COR-L47 (cell line): ENCODE measurements at regions not wholly inside any gene's neighbourhood (a gene's known extent, or its start where the extent isn't known, plus 50 kb on each side); places are given as distances from the start of the nearest gene placed in this dataset.
"Not testable (repeated sequence)": the region's sequence is repeated elsewhere in the genome, so short reads cannot be mapped to it uniquely, and the experiment has no call there.

Experiments
- DNase-seq: peaks from one replicate; lab custom pipeline; 2025; lab: John Stamatoyannopoulos, UW

DNA sequence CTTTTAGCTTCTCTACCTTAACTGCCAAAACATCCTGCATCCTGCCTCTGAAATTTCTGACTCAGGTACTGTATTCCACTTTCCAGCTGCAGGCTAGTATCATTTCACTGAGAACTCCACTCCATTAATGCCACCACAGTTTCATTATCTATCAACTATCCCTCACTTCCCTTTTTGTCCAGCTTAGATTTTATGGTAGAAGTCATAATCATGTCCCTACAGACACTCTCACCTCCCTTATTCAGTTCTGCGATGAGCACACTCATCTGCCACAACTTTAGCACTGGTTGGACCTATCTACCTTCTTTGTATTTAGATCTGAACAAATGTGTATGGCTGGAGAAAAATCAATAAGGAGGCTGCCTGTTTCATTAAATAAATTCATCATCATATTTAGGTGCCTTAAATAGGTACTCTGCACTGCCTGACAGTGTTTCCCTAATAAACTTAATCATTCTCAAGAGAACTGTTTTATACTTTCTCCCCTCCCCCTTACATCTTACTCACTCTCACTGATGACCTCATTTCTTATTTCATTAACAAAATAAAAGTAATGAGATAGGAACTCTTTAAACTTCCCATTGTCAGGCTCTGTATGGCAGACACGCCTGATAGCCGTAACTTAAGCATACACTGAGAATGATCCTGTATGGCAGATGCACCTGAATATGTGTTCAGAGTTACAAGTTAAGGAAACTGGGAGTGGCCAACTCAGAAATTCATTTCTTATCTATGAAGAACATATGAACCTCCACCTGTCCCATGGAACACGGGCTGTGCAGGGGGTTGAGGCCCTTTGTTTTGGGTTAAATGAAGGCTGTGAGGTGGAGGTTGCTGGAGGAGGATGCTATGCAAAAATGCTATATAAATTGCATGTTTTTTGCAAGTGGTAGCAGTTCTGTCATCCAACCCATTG, 95.3 kb upstream of the MAN1A1 start:
- no peak for DNase-seq

DNA sequence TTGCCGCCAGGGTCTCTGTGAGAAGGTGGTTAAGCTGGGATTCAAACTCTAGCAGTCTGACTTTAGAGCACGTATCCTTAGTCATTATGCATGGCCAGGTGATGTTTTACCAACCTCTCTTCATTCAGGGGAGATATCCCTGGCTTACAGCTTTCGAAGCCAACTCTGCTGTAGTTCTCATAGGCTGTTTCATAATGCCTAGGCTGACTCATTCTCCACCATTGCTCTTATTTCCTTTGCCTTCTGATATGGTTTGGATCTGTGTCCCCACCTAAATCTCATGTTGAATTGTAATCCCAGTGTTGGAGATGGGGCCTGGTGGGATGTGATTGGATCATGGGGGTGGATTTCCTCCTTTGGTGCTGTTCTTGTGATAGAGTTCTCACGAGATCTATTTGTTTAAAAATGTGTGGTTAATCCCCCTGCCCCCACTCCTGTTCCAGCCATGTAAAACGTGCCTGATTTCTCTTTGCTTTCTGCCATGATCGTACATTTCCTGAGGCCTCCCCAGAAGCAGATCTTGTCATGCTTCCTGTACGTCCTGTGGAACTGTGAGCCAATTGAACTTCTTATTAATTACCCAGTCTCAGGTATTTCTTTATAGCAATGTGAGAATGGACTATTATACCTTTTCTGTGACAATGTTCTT, 94.6 kb upstream of the MAN1A1 start:
- no peak for DNase-seq

DNA sequence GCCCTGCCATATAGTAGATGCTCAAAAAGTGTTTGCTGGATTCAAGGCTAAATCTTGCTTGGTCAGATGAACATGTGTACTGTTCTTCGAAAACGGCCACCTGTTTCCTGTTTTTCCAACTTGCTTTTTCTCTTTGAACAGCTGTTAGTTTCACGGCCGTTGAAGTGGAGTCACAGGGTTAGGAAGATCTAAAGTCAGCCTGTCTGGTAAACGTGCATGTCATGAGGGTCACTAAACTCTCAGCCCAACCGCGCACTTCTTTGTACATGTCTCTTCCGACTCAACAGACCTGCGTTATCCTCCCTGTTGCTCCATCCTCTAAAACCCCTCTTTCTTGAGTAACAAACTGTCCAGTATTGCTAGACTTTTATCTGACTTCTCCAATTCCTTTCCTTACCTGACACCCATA, 93.2 kb upstream of the MAN1A1 start:
- no peak for DNase-seq

DNA sequence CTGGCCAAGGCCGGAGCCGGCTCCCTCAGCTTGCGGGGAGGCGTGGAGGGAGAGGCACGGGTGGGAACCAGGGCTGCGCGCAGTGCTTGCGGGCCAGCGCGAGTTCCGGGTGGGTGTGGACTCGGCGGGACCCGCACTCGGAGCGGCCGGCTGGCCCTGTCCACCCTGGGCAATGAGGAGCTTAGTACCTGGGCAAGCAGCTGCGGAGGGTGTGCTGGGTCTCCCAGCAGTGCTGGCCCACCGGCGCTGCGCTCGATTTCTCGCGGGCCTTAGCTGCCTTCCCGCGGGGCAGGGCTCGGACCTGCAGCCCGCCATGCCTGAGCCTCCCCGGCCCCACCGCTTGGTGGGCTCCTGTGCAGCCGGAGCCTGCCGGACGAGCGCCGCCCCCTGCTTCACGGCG, 91.4 kb upstream of the MAN1A1 start:
- no peak for DNase-seq

DNA sequence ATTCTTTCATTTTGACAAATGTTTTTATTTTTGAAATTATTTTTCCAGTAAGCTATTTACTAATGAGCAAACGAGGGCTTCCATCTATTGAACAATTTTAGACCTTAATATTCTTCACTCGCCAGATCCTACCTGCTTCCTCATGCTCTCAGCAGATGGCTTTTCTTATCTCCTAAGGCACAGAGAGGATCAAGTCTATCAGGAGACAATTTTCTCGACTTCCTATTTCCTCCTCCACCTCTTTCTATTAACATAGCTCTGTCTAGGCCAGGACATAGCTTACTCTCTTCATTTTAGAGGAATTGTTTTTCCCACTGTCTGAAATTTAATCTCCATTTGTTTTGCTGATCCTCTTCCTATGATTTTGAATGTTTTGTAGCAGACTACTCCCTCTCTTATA, 87.0 kb upstream of the MAN1A1 start:
- DNase-seq = no peak

DNA sequence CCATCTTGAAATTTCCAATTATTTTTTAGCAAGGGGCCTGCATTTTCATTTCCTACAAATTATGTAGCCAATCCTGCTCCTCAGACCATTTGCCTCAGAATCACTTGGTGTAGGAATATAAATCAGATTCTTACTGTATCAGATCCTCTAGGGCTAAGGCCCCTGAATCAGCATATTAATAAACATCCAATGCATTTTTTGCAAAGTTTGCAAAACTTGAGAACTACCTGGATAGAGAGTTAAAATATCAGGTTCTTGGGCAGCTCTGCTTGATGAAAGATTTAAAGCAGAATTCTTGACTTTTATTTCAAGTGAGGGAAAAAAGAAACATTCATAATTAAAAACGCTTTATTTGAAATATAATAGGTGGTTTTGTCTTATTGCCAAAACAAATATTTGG, 82.2 kb upstream of the MAN1A1 start:
- no peak for DNase-seq

DNA sequence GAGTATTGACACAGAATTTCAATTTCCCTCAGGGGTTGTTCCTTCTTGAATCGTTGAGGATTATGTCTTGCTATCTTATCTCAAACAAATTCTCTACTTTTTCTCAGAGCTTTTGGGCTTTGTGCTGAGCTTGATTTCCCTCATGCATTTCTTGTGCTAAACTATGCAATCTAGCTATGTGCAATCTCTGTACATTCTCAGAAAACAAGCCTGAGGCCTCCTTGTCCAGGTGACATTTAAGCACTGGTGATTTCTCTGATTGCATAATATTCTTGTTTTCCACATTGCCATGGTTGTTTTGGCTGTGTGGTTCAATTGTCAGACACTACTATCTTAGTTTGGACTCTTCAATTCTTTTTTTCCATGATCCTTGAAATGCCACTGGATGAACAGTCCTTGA, 81.2 kb upstream of the MAN1A1 start:
- DNase-seq = no peak

DNA sequence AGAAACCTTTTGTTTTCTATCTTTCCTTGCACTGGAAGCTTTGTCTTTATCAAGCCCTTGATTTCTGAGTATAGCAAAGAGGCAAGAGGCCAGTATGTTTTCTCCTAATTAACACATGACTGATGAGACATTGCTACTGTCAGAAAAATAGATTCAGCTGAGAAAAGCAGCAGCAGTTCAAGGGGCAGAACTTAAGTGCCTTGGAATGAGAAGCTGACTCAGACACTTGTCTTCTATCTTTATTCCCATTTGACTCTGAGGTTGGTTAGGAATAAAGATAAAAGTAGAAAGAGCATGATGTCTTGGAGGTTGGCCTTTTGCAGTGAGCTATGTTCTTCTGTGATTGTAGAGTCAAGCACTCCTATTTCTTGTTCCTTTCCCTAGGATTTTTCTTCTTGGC, 79.1 kb upstream of the MAN1A1 start:
- no peak for DNase-seq

DNA sequence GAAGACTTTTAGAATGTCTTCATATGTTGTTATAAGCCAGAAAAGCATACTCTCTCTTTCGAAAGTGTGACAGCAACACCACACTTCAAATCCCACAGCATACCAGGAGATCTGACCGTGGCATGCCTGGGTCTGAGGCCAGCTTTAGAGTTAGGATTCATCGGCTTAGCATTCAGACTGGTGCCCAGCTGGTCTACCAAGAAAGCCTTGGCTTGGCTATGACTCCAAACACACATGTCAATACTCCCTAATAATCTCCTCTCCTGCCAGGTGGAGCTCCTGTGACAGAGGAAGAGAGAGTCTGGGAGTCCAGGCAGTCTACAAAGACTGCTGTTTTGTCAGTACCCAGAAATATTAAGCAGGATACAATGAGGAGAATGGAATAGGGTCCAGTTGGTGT, 77.1 kb upstream of the MAN1A1 start:
- DNase-seq = no peak

DNA sequence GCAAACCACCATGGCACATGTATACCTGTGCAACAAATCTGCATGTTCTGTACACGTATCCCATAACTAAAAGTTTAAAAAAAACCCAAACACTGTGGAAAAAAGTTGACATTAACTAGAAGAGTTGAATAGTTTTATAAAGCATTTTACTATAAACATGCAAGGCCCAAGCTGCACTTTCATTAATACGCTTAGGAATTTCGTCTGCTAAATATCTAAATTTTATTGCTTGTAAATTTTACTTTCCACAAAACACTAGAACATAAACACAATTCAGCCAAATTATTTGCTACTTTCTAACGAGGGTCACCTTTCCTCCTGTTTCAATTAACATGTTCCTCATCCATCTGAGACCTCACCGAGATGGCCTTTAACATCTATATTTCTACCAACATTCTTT, 74.4 kb upstream of the MAN1A1 start:
- no peak for DNase-seq

DNA sequence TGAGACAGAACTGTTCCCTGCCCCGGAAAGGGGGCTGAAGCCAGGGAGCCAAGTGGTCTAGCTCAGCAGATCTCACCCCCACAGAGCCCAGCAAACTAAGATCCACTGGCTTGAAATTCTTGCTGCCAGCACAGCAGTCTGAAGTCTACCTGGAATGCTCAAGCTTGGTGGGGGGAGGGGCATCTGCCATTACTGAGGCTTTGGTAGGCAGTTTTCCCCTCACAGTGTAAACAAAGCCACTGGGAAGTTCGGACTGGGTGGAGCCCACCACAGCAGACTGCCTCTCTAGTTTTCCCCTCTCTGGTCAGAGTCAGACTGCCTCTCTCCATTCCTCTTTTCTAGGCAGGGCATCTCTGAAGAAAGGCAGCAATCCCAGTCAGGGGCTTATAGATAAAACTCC, 68.5 kb upstream of the MAN1A1 start:
- DNase-seq = not testable (repeated sequence)

DNA sequence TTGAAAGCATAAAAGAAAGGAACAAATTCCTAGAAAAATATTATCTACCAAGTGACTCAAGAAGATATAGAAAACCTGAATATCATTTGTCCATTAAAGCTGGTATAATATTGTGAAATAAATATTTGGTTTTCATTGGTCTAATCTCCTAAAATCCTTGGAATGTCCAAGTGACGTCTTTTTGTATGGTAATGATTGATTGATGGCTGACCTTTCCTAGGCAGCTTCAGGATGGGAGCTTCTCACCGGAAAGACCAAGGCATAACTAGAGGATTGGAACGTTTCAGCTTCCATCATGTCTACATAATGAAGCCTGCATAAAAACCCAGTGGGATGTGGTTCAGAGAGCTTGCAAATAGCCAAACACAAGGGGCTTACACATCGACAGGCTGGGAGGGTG, 57.6 kb upstream of the MAN1A1 start:
- no peak for DNase-seq

DNA sequence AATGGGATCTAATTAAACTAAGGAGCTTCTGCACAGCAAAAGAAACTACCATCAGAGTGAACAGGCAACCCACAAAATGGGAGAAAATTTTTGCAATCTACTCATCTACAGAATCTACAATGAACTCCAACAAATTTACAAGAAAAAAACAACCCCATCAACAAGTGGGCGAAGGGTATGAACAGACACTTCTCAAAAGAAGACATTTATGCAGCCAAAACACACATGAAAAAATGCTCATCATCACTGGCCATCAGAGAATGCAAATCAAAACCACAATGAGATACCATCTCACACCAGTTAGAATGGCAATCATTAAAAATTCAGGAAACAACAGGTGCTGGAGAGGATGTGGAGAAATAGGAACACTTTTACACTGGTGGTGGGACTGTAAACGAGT, 55.6 kb upstream of the MAN1A1 start:
- DNase-seq = not testable (repeated sequence)
